ENCODE measurements at regions not wholly inside any gene's neighbourhood (a gene's known extent, or its start where the extent isn't known, plus 50 kb on each side); places are given as distances from the start of the nearest gene placed in this dataset.

- Mint-ChIP-seq H3K27me3 (ENCODE audit: low read depth in 3 of 3) (no peaks in the 10 kb centered on the region), H3K9me3 (peaks cover 0 to 11% (median 8%) of the 10 kb centered on the region in 7 donors), H3K36me3 (no peaks in the 10 kb centered on the region), H3K4me1 (peaks cover 12% of the 10 kb centered on the region), H3K27ac (no peak overlapping the region), H3K4me3 (no peak overlapping the region)
- Histone ChIP-seq H3K27ac (ENCODE audit: low read depth in 1 of 2, low read length in 2 of 2) (no peak overlapping the region), H3K9me3 (replicated peaks in 1 of 2; ENCODE audit: control insufficient read depth in 1 of 2, insufficient read depth in 1 of 2, low read length in 2 of 2) (no peaks in the 10 kb centered on the region), H3K4me2 (replicated peaks; ENCODE audit: extremely low read depth, low read length, poor library complexity, severe bottlenecking) (no peak overlapping the region), H2AFZ (ENCODE audit: insufficient read depth, low read depth, low read length, poor library complexity, severe bottlenecking) (no peak overlapping the region), H3K9ac (ENCODE audit: insufficient read depth, low read length, poor library complexity, severe bottlenecking) (no peak overlapping the region), H3K27me3 (ENCODE audit: control insufficient read depth in 2 of 2, insufficient read depth in 2 of 2, low read length in 2 of 2) (no peaks in the 10 kb centered on the region), H3K4me1 (ENCODE audit: control insufficient read depth in 1 of 2, insufficient read depth in 2 of 2, low read length in 2 of 2) (peaks cover 14% of the 10 kb centered on the region in 2 donors), H3K4me3 (replicated peaks in 1 of 3; ENCODE audit: low read depth in 2 of 3, low read length in 3 of 3) (no peak overlapping the region), H3K36me3 (replicated peaks in 1 of 2; ENCODE audit: control insufficient read depth in 1 of 2, insufficient read depth in 2 of 2, low read length in 2 of 2) (no peaks in the 10 kb centered on the region), H3K79me2 (ENCODE audit: insufficient read depth, low read length) (no peaks in the 10 kb centered on the region), H4K20me1 (ENCODE audit: insufficient read depth, low read length) (no peaks in the 10 kb centered on the region)
- intact Hi-C loops (cut with micrococcal nuclease), result no loop called here
- no CpG with 5 or more reads among the region's 3 CpGs for WGBS (ENCODE audit: insufficient coverage)
- DNase-seq, result no peak
- no peak for TF ChIP-seq CTCF (IDR thresholded peaks at IDR 0.05)
Observed at GRCh38 chr5:17893026-17893635, 258.9 kb downstream of the TAF11L14 start.

- intact Hi-C loops (cut with micrococcal nuclease), result no loop called here
- no peak overlapping the region for H3K9ac ChIP-seq (ENCODE audit: insufficient read depth, low read length, poor library complexity, severe bottlenecking)
- no peaks in the 10 kb centered on the region for H3K79me2 ChIP-seq (ENCODE audit: insufficient read depth, low read length)
- no peaks in the 10 kb centered on the region for H3K36me3 Mint-ChIP-seq
- peaks cover 14% of the 10 kb centered on the region in 2 donors for H3K4me1 ChIP-seq (ENCODE audit: control insufficient read depth in 1 of 2, insufficient read depth in 2 of 2, low read length in 2 of 2)
- H3K4me2 ChIP-seq (replicated peaks; ENCODE audit: extremely low read depth, low read length, poor library complexity, severe bottlenecking), result no peak overlapping the region
- H3K9me3 ChIP-seq (replicated peaks in 1 of 2; ENCODE audit: control insufficient read depth in 1 of 2, insufficient read depth in 1 of 2, low read length in 2 of 2), result no peaks in the 10 kb centered on the region
- H3K4me1 Mint-ChIP-seq, result peaks cover 12% of the 10 kb centered on the region
- no peaks in the 10 kb centered on the region for H3K27me3 Mint-ChIP-seq (ENCODE audit: low read depth in 3 of 3)
- H3K9me3 Mint-ChIP-seq, result peaks cover 0 to 11% (median 8%) of the 10 kb centered on the region in 7 donors
- H4K20me1 ChIP-seq (ENCODE audit: insufficient read depth, low read length), result no peaks in the 10 kb centered on the region
- H3K4me3 ChIP-seq (replicated peaks in 1 of 3; ENCODE audit: low read depth in 2 of 3, low read length in 3 of 3), result no peak overlapping the region
- no peak overlapping the region for H2AFZ ChIP-seq (ENCODE audit: insufficient read depth, low read depth, low read length, poor library complexity, severe bottlenecking)
- H3K27ac Mint-ChIP-seq, result no peak overlapping the region
- H3K4me3 Mint-ChIP-seq, result no peak overlapping the region
- DNase-seq, result peak in 2 of 3 donors; percentile 7 to 30
- peak overlapping the region in 1 of 2 donors; percentile 0 for H3K27ac ChIP-seq (ENCODE audit: low read depth in 1 of 2, low read length in 2 of 2)
- no peaks in the 10 kb centered on the region for H3K27me3 ChIP-seq (ENCODE audit: control insufficient read depth in 2 of 2, insufficient read depth in 2 of 2, low read length in 2 of 2)
- TF ChIP-seq CTCF (IDR thresholded peaks at IDR 0.05), result no peak
- no CpG with 5 or more reads among the region's 4 CpGs for WGBS (ENCODE audit: insufficient coverage)
- H3K36me3 ChIP-seq (replicated peaks in 1 of 2; ENCODE audit: control insufficient read depth in 1 of 2, insufficient read depth in 2 of 2, low read length in 2 of 2), result no peaks in the 10 kb centered on the region
Observed at GRCh38 chr5:17895288-17896033, 261.2 kb downstream of the TAF11L14 start.

Data from CD14-positive monocyte (primary cell).